NCI-H2171 (cell line): ENCODE measurements at regions not wholly inside any gene's neighbourhood (a gene's known extent, or its start where the extent isn't known, plus 50 kb on each side); places are given as distances from the start of the nearest gene placed in this dataset.
A peak's percentile ranks its signal among the peaks of the same experiment; 100 is the strongest.
"Not testable (repeated sequence)": the region's sequence is repeated elsewhere in the genome, so short reads cannot be mapped to it uniquely, and the experiment has no call there.

Experiments used
- DNase-seq: peaks from one replicate; lab custom pipeline; 2025; lab: John Stamatoyannopoulos, UW

DNA sequence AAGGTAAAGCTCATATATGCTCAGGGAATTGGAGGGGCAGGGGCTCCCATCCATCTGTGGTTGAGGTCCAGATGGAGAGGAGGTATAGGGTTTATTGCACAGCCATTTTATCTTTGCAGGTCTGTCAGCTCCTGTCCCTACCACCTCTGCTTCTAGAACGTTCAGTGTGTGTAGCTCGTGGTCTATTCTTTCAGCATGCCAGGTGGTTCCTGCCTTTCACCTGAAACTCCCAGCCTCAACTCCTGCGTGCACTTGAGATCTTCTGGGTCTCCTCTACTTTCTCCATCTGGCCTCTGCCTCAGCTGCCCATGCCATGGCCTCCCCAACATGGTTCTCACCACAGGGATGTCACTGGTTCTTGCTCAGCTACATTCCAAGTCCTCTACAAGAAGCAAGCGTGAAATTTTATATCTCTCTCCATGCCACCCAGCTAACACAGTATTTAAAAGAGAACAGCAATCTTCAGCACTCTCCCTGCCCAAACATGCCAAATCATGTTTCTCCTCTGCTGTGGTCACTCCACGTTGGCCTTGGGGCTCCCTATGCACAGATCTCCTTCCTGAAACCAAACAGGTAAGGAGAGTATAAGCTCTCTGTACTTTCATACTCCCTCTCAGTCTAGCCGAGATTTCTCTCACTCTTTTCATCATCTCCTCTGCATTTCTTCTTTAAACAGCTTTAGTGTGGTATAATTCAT is 157.8 kb upstream of the TRPC6 start:
- no peak for DNase-seq

DNA sequence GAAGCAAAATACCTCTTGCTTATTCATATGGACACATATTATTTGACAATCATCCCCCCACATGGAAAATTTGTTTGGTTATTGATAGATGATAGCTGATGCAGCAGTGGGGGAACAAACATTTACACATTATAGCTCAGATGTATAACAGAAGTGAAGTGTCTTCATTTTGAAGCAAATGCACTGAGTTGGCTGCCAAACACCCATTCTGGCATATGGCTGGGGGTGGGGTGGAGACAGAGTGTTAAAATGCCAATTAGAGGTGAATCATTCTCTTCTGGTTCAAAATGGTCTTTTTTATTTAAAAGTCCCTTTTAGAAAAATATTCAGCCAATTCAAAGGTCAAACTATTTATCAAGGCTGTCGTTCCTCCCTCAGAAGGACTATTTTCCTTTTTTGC is 157.3 kb upstream of the TRPC6 start:
- DNase-seq: no peak

DNA sequence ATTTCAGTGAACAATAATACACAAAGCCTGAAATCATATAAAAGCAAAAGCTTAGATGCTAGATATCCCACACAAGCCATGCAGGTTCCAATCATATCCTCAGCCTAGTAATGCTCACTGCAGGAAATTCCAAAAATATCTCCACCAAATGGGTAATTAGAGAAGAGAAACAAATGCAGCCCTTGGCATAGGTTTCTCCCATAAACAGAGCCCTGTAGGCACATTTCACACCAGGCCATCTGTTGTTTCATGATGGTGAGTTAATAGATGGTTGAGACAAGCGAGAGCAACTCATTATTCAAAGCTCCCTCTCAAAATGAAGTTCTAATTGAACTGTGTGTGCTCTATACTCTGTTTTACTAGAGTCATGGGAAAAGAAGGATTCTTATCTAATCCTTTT is 154.6 kb upstream of the TRPC6 start:
- DNase-seq: peak; percentile 52

DNA sequence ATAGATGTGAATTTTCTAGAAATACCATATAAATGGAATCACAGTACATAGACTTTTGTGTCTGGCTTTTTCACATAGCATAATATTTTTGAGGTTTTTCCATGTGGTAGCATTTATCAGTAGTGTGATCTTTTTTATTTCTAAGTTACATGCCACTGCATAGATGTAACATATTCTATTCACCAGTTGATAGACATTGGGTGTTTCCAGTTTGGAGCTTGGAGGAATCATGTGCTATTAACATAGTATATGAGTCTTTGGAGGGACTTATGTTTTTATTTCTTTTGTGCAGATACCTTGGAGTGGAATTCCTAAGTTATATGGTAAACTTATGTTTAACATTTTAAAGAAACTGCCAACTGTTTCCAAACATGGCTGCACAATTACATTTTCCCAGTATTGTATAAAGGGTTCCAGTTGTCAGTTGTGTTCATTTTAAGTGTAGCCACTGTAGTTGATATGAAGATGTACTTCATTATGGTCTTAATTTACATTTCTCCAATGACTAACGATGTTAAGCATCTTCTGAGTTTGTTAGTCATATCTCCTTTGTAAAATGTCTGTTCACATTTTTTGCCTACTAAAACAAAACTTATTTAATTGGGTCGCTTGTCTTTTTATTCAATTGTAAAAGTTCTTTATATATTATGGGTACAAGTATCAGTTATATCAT is 145.7 kb upstream of the TRPC6 start:
- no peak for DNase-seq

DNA sequence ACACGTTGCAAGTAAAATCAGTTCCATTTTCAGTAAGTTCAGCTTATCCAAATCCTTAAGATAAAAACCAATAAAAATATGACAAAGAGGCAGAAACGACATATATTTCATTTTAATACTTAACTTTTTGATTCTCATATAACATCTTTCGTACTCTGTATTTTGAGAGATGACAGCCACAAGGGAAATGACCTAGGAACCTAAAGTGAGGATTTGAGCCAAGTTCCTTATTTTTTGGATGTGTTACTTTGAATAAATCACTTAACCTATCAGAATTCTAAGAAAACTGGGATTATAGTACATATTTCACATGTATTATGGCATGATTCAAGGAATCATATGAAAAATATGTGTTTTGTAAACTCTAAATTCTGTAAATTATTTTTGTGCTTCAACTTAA is 143.6 kb upstream of the TRPC6 start:
- DNase-seq: no peak

DNA sequence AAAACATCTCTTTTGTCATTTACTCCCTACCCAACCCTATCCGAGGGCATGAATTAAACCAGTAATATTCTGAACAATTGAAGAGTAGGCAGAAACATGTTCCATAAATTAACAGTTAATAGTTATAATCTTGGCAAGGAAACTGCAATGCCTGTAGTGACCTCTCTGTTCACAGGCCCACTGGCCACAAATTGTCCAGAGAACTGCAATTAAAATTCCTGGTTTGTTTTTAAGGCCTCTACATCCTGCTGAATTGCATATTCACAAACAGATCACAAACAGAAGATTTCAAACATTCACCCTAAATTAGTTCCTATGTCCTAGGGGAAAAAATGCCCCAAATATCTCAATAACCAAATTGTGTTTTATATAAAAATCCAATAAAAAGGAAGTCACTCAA is 143.2 kb upstream of the TRPC6 start:
- no peak for DNase-seq

DNA sequence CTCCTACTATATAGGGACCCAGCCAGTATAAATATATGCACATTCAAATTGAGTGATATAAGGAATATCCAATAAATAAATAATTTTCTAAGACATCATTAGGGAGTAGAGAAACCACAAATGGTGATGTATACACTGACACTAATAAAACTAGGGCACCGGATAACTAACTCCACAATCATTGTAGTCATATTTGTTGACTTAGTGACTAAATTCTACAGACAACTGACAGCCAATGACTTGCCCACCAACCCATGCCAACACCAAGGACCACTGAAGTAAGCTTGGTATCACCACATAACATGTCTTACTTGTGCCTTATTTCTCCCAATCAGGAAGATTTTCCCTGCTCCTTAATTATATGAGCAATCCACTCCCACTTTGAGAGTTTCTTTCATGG is 139.6 kb upstream of the TRPC6 start:
- no peak for DNase-seq

DNA sequence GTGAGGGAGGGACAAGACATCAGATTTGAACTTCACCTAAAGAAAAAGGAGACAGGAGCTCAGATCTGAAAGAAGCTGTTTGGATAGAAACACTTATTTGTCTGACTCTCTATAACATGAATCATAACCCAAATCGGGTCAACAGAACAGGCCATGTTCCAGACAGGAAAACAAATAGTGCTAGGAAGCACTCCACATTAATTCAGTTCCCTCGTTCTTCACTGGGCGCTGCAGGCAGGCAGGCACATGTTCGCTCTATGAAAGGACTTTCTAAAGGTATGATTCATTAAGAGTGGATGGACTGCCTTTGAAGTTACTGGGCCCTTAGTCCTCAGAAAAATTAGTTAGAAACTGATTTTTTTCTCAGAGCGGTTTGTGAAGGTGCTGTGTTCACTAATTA is 137.5 kb upstream of the TRPC6 start:
- DNase-seq: no peak

DNA sequence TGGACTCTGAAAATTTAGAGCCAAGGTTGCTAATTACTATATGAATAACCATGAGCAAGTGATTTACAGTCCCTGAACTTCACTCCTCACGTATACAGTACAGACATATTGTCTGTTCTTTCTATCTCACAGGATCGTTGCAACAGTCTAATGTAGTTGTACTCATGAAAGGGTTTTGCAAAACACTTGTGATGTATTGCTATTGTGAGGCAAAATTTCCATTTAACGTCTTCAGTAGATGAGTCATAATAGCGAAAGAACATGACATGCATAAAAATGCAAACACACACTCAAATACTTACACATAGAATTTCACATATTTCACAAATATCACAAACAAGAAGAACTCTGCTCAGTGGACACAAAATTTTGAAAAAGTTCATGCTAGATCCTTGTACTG is 134.6 kb upstream of the TRPC6 start:
- DNase-seq: no peak

DNA sequence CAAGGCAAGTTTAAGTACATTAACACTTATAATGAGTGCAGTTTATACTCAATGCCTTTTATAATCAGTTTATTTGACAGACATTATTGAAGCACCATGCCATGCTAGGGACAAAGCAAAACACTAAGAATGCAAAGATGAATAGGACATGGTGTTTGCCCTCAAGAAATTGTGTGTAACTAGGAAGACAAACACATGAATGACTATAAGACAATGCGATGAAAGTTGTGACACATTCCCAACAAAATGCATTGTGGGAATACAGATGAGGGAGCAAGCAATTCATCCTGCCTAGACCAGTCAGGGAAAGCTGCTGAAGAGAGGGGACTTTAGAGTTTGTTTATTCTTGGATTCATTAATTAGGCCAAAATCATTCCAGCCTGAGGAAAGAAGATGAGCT is 133.8 kb upstream of the TRPC6 start:
- no peak for DNase-seq

DNA sequence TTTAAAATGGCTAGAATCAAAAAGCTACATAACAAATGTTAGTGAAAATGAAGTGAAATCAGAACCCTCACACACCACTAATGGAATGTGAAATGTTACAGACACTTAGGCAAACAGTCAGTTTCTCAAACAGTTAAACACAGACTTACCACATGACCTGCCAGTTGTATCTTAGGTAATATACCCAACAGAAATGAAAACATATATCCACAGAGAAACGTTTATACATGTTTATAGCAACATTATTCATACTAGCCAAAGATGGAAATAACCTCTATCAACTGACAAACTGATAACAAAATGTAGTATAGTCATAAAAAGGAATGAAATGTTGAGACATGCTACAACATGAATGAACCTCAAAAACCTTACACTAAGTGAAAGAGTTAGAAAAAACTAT is 131.5 kb upstream of the TRPC6 start:
- no peak for DNase-seq

DNA sequence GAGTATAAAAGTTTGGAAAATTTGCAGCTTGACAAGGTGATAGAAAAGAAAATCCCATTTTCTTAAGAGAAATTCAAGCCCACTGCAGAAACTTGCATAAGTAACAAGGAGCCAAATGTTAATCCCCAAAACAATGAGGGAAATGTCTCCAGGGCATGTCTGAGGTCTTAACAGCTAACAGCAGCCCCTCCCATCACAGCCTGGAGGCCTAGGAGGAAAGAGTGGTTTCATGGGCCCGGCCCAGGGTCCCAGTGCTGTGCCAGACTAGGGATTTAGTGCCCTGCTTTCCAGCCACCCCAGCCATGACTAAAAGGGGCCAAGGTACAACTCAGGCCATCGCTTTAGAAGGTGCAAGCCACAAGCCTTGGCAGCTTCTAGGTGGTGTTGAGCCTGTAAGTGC is 123.7 kb upstream of the TRPC6 start:
- no peak for DNase-seq

DNA sequence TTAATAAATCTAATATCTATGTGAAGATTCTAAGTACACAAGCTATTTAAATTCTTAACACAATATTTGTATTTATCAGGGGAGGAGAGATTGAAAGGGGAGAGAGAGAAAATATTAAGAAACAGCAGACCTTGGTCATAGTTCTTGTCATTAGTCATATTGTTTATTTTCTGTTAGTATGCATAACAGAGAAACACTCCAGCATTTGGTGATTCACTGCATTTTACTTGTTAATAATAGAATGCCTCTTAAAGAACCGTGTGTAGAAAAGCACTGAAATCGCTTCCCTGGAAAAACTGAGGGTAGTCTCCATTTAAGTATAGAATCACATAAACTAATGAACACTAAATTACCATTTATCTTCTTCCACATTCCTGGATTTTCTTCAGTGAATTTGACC is 122.7 kb upstream of the TRPC6 start:
- no peak for DNase-seq

DNA sequence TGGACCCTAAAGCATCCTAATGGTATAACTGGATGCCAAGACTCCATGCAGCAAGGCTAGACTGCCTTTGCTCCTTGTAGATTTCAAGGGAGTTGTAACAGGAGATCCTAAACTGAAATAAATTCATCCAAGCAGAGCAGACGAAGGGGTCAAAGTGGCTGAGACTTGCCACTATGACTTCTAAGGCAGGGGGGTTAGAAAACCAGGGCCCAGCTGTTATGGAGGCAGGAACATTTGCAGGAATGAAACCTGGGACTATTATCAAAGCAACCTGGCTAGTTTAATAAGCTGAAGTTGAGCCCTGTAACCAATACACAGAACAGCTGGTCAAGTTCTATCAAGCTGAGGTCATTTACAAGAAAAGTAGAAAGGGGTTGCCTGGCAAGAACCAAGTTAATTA is 122.2 kb upstream of the TRPC6 start:
- no peak for DNase-seq

DNA sequence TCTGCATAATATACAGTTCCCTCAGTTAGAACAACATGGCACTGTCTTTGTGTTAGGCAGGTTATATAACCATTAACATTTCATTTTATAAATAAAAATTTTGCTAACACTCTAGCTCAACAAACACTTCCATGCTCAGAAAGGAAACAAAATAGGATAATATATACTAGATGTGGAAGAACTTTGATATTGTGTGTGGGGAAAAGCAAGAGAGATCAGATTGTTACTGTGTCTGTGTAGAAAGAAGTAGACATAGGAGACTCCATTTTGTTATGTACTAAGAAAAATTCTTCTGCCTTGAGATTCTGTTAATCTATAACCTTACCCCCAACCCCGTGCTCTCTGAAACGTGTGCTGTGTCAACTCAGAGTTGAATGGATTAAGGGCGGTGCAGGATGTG is 111.1 kb upstream of the TRPC6 start:
- DNase-seq: not testable (repeated sequence)

DNA sequence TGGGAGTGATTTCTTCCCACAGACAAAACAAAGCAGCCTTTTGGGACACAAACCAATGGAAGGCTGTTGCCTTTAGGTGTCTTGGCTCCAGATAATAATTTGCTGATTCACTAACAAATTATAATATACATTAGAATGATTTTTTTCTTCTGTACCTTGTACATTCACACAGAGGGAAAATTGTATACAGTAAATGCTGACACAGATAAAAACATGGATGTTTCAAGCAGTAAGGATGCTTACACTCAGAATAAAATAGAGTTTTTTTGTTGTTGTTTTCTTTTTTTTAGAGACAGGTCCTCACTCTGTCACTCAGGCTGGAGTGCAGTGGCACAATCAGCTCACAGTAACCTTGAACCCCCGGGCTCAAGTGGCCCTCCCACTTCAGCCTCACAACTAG is 109.2 kb upstream of the TRPC6 start:
- no peak for DNase-seq

DNA sequence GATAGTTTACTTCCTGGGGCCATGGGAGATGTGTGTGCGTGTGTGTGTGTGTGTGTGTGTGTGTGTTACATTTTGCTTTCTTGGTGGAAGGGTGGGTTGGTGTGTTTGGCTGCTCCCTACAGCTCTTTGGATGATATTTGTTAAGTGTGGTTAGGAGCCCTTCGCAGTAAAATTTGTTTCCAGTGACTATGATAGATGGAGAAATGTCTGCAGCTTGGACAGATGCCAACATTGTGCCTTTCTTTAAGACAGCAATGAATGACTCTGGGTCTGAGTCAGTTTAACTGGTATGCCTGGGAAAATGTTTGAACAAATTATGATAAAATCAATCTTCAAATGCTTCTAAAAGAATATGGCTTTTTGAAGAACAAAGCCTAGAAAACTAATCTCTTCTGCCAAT is 102.7 kb upstream of the TRPC6 start:
- no peak for DNase-seq

DNA sequence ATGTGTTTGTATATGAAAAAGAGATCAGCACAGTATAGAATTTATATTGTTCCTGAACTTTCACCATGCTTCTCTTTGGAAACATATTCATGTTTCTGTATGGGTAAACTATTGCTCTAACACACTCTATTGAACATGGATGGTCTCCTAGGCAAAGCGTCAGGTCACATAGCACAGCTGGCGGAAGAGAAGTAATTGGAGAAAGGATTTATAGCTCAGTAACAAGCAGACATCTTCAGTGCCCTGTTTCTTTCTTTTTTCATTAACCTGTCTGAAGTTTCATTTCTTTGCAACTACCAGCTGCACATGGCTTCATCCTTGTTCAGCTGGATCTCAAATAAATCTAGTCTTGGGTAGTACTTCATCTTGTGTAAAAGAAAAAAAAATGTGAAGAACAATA is 84.4 kb upstream of the TRPC6 start:
- DNase-seq: no peak

DNA sequence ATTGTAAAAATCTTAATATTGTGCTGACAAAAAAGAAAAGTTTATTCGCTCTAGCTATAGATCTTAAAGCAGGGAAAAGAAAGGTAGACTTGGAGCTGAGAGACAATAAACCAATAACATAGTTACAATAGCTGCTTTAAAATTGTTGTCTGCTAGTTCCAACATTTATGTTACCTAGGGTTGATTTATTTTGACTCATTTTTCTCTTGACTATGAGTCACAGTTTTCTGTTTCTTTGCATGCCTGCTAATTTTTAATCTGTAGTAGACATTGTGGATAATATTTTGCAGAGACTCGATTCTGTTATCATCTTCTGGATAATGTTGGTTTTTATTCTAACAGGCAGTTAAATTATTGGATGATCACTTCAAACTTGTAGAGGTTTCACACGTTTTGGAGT is 83.1 kb upstream of the TRPC6 start:
- DNase-seq: no peak

DNA sequence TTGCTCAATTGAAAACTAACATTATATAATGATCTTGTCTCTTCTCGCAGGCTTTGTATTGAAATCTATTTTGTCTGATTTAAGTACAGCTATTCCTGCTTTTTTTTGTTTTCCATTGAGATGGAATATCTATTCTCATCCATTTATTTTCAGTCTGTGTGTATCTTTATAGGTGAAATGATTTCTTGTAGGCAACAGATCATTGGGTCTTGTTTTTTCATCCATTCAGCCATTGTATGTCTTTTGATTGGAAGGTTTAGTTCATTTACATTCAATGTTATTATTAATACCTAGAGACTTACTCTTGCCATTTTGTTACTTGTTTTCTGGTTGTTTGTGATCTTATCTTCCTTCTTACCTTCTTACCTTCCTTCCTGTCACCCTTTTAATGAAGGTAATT is 77.8 kb upstream of the TRPC6 start:
- no peak for DNase-seq
